Hepatocyte (in vitro differentiated cells): ENCODE measurements at regions not wholly inside any gene's neighbourhood (a gene's known extent, or its start where the extent isn't known, plus 50 kb on each side); places are given as distances from the start of the nearest gene placed in this dataset.

Experiments used
- DNase-seq: peaks from one replicate; pipeline ENCODE4 v3.0.0-alpha.2; 2016; ENCODE audit warnings: low spot score
- H2AFZ ChIP-seq: fragments of 200-600 bp; sonication (generic); 2 replicates; pipeline ENCODE4 v1.6.0; 2016; ENCODE audit warnings: antibody characterized with exemption, mild to moderate bottlenecking
- H3K27ac ChIP-seq: fragments of 200-600 bp; sonication (generic); 2 replicates; pipeline ENCODE4 v1.5.1; 2016; ENCODE audit warnings: mild to moderate bottlenecking
- H3K27me3 ChIP-seq: fragments of 200-600 bp; sonication (generic); 2 replicates; pipeline ENCODE4 v1.6.1; 2016
- H3K36me3 ChIP-seq: fragments of 200-600 bp; sonication (generic); replicated peaks from 2 replicates; pipeline ENCODE4 v1.5.1; 2016; ENCODE audit warnings: low read depth; ENCODE audit not compliant: insufficient read depth
- H3K4me1 ChIP-seq: fragments of 200-600 bp; sonication (generic); 2 replicates; pipeline ENCODE4 v1.5.1; 2016; ENCODE audit warnings: mild to moderate bottlenecking, moderate library complexity; ENCODE audit not compliant: insufficient read depth
- H3K4me2 ChIP-seq: fragments of 200-600 bp; sonication (generic); 2 replicates; pipeline ENCODE4 v1.6.0; 2016
- H3K4me3 ChIP-seq: fragments of 200-600 bp; sonication (generic); 2 replicates; pipeline ENCODE4 v1.5.1; 2016; ENCODE audit warnings: mild to moderate bottlenecking
- H3K79me2 ChIP-seq: fragments of 200-600 bp; sonication (generic); 2 replicates; pipeline ENCODE4 v1.6.0; 2017; ENCODE audit warnings: mild to moderate bottlenecking
- H3K9me2 ChIP-seq: fragments of 200-600 bp; sonication (generic); replicated peaks from 2 replicates; pipeline ENCODE4 v1.6.0; 2017; ENCODE audit warnings: mild to moderate bottlenecking; ENCODE audit not compliant: insufficient read depth
- H3K9me3 ChIP-seq: fragments of 200-600 bp; sonication (generic); 2 replicates; pipeline ENCODE4 v1.5.1; 2016; ENCODE audit warnings: low read depth, mild to moderate bottlenecking
- H4K20me1 ChIP-seq: fragments of 200-600 bp; sonication (generic); 2 replicates; pipeline ENCODE4 v1.6.0; 2016; ENCODE audit warnings: mild to moderate bottlenecking; ENCODE audit not compliant: insufficient read depth, poor library complexity, severe bottlenecking
- CTCF ChIP-seq: fragments of 200-600 bp; sonication (generic); IDR thresholded peaks from 2 replicates; pipeline ENCODE4 v1.5.1; 2016; ENCODE audit warnings: antibody characterized with exemption, mild to moderate bottlenecking; ENCODE audit not compliant: poor library complexity
- EZH2 ChIP-seq: fragments of 200-600 bp; sonication (generic); IDR thresholded peaks from 2 replicates; pipeline ENCODE4 v1.6.1; 2016; ENCODE audit warnings: antibody characterized with exemption, mild to moderate bottlenecking, borderline replicate concordance
- EZH2phosphoT487 ChIP-seq: fragments of 200-600 bp; sonication (generic); IDR thresholded peaks from one replicate; pipeline ENCODE4 v1.6.1; 2018; ENCODE audit warnings: antibody characterized with exemption, mild to moderate bottlenecking, low read depth, moderate library complexity; ENCODE audit not compliant: unreplicated experiment, severe bottlenecking
- WGBS: methylation state at CpG from one replicate; pipeline ENCODE4 v1.1.6; 2016; ENCODE audit warnings: low lambda C conversion rate; ENCODE audit errors: missing lambda C conversion rate; 5-methylcytosine and 5-hydroxymethylcytosine counted together

- H3K9me3 ChIP-seq = no peaks in the 10 kb centered on the region
- no peak overlapping the region for H3K4me2 ChIP-seq
- no peaks in the 10 kb centered on the region for H3K9me2 ChIP-seq
- no peaks in the 10 kb centered on the region for H4K20me1 ChIP-seq
- no peak overlapping the region for H3K27ac ChIP-seq
- H2AFZ ChIP-seq = no peak overlapping the region
- no peaks in the 10 kb centered on the region for H3K79me2 ChIP-seq
- DNase-seq = no peak
- no peaks in the 10 kb centered on the region for H3K27me3 ChIP-seq
- TF ChIP-seq CTCF (no peak), EZH2 (no peak), EZH2phosphoT487 (no peak)
- H3K36me3 ChIP-seq = no peaks in the 10 kb centered on the region
- H3K4me1 ChIP-seq = no peaks in the 10 kb centered on the region
- no peak overlapping the region for H3K4me3 ChIP-seq
Observed at GRCh38 chr15:87528873-87529272, 727.7 kb downstream of the NTRK3 start.

GRCh38 chr15:87527875-87528274 is 728.7 kb downstream of the NTRK3 start:
- no peak overlapping the region for H3K4me3 ChIP-seq

GRCh38 chr15:87527416-87527815 is 729.1 kb downstream of the NTRK3 start:
- Histone ChIP-seq H3K36me3 (no peaks in the 10 kb centered on the region), H4K20me1 (no peaks in the 10 kb centered on the region), H3K27me3 (no peaks in the 10 kb centered on the region), H3K4me3 (no peak overlapping the region), H3K4me1 (no peaks in the 10 kb centered on the region), H3K9me2 (no peaks in the 10 kb centered on the region), H3K4me2 (no peak overlapping the region), H3K79me2 (no peaks in the 10 kb centered on the region), H3K27ac (no peak overlapping the region), H3K9me3 (no peaks in the 10 kb centered on the region), H2AFZ (no peak overlapping the region)
- 81% methylated on average over 4 of the region's 4 CpGs for WGBS
- TF ChIP-seq EZH2phosphoT487 = no peak
- peak; percentile 39 for DNase-seq

More at GRCh38 chr15:87527875-87528274, 728.7 kb downstream of the NTRK3 start:
- H3K9me2 ChIP-seq = no peaks in the 10 kb centered on the region
- no peak overlapping the region for H2AFZ ChIP-seq
- no peaks in the 10 kb centered on the region for H3K4me1 ChIP-seq
- H3K9me3 ChIP-seq = no peaks in the 10 kb centered on the region
- no peak overlapping the region for H3K4me2 ChIP-seq
- no peak for DNase-seq
- H3K27ac ChIP-seq = no peak overlapping the region
- H3K27me3 ChIP-seq = no peaks in the 10 kb centered on the region
- no peaks in the 10 kb centered on the region for H3K36me3 ChIP-seq
- no peaks in the 10 kb centered on the region for H4K20me1 ChIP-seq
- TF ChIP-seq EZH2 (no peak), CTCF (no peak), EZH2phosphoT487 (no peak)
- 89% methylated on average over 2 of the region's 2 CpGs for WGBS
- H3K79me2 ChIP-seq = no peaks in the 10 kb centered on the region

- H3K27ac ChIP-seq = no peak overlapping the region
- WGBS = 90% methylated on average over 2 of the region's 2 CpGs
- no peak for TF ChIP-seq EZH2phosphoT487
- TF ChIP-seq CTCF = no peak
- no peak for TF ChIP-seq EZH2
Observed at GRCh38 chr15:87523516-87523915, 733.0 kb downstream of the NTRK3 start.

More at GRCh38 chr15:87523516-87523915, 733.0 kb downstream of the NTRK3 start:
- Histone ChIP-seq H3K79me2 (no peaks in the 10 kb centered on the region), H3K27me3 (no peaks in the 10 kb centered on the region), H3K9me2 (no peaks in the 10 kb centered on the region), H3K9me3 (no peaks in the 10 kb centered on the region), H4K20me1 (no peaks in the 10 kb centered on the region), H3K4me3 (no peak overlapping the region), H3K4me1 (no peaks in the 10 kb centered on the region), H3K36me3 (no peaks in the 10 kb centered on the region), H2AFZ (no peak overlapping the region), H3K4me2 (no peak overlapping the region)
- DNase-seq = no peak
